RWPE1 (cell line): ENCODE measurements at regions not wholly inside any gene's neighbourhood (a gene's known extent, or its start where the extent isn't known, plus 50 kb on each side); places are given as distances from the start of the nearest gene placed in this dataset.

Source experiments
- CTCF ChIA-PET: fragments of 350-600 bp; sonication (Branson Sonifier 250); formaldehyde crosslinking; extraction: SDS; loops from one replicate; lab custom pipeline; 2021; lab: Yijun Ruan, JAX
- POLR2A ChIA-PET: fragments of 400-600 bp; formaldehyde crosslinking; extraction: SDS; loops from one replicate; lab custom pipeline; 2020; ENCODE audit warnings: antibody characterized with exemption; ENCODE audit not compliant: low non-redundant PET; lab: Yijun Ruan, JAX
- DNase-seq: peaks from one replicate; pipeline ENCODE4 v3.0.0; 2012; ENCODE audit warnings: low spot score
- H3K27ac ChIP-seq: fragments of 450-650 bp; 2 replicates; pipeline ENCODE4 v1.5.1; 2017
- TF ChIP-seq, protein P1 (sequence below): fragments of 450-650 bp; conservative IDR thresholded peaks from 2 replicates; pipeline ENCODE4 v1.5.1; 2017; ENCODE audit warnings: low read depth, mild to moderate bottlenecking

DNA sequence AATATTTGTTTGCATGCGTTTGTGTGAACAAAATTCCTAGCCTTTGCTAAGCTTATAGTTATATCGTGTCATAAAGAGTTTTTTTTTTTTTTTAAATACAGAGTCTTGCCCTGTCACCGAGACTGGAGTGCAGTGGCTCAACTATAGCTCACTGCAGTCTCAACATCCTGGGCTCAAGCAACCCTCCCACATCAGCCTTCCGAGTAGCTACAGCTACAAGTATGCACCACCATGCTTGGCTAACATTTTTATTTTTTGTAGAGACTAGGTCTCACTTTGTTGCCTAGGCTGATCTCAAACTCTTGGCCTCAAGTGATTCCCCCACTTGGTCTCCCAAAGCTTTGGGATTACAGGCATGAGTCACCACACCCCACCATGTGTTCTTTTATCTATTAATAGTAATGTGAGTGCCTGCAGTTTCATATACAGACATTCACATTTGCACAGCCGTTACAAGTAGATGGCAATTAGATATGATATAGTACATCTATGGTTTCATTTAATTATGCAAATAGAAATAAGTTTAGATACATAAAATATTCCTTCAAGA lies 848.6 kb downstream of the PDCD6IP start:
- POLR2A ChIA-PET, result no interaction called here
- H3K27ac ChIP-seq, result no peak overlapping the region
- TF ChIP-seq, protein P1, sequence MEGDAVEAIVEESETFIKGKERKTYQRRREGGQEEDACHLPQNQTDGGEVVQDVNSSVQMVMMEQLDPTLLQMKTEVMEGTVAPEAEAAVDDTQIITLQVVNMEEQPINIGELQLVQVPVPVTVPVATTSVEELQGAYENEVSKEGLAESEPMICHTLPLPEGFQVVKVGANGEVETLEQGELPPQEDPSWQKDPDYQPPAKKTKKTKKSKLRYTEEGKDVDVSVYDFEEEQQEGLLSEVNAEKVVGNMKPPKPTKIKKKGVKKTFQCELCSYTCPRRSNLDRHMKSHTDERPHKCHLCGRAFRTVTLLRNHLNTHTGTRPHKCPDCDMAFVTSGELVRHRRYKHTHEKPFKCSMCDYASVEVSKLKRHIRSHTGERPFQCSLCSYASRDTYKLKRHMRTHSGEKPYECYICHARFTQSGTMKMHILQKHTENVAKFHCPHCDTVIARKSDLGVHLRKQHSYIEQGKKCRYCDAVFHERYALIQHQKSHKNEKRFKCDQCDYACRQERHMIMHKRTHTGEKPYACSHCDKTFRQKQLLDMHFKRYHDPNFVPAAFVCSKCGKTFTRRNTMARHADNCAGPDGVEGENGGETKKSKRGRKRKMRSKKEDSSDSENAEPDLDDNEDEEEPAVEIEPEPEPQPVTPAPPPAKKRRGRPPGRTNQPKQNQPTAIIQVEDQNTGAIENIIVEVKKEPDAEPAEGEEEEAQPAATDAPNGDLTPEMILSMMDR, result no peak
- no peak for DNase-seq
- CTCF ChIA-PET, result no interaction called here

DNA sequence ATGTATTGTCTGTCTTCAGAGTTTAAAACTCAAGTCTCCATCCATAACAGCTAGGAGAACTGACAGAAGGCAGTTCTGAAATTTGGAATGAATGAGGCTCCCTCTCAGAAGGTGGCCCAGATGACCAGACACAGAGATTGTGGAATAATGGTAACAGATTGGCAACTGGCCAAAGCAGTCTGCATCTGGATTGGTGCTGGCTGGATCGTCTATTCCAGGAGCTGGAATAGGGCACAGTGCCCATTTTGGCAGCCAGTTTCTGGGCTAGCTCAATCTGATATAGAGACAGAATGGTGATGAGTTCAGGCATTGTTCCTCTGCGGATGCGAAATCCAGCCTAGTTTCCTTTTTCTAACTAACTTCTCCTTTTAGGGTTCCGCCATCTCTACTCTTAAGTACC lies 851.7 kb downstream of the PDCD6IP start:
- H3K27ac ChIP-seq, result no peak overlapping the region
- POLR2A ChIA-PET, result no interaction called here
- CTCF ChIA-PET, result no interaction called here
- TF ChIP-seq, protein P1, result no peak
- no peak for DNase-seq

DNA sequence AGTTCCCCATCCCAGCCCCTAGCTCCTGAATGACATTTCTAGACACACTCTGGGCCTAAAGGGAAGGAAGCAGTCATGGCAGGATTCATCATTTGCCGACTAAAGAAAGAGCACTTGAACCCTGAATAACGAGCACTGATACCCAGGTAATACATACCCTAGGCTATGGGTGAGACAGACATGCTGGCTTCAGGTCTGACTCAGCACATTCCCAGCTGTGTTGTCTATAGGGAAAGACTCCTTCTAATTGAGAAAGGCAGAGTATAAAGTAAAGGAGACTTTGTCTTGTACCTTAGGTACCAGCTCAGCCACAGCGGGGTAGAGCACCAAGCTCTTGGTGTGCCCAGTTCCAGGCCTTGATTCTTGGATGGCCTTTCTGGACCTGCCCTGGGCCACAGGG lies 870.5 kb downstream of the PDCD6IP start:
- TF ChIP-seq, protein P1, result no peak
- H3K27ac ChIP-seq, result no peak overlapping the region
- ChIA-PET POLR2A (no interaction called here), CTCF (no interaction called here)
- no peak for DNase-seq

DNA sequence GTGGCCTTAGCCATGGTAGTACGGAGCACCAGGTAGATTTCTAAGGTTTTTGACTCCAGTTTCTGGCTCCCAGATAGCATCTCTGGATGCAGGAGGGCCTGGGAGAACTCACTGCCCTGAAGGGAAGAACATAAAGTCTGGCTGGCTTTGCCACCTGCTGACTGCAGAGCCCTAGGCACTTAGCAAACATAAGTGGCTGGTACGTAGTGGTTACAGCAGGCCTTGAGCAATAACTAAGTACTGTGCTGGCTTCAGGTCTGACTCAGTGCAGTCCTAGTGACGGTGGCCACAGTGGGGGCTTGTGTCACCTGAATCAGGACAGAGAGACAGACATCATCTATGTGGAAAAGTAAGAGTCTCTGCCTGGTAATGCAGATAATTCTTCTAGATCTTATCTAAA lies 871.1 kb downstream of the PDCD6IP start:
- ChIA-PET POLR2A (no interaction called here), CTCF (no interaction called here)
- TF ChIP-seq, protein P1, result no peak
- no peak overlapping the region for H3K27ac ChIP-seq
- no peak for DNase-seq

DNA sequence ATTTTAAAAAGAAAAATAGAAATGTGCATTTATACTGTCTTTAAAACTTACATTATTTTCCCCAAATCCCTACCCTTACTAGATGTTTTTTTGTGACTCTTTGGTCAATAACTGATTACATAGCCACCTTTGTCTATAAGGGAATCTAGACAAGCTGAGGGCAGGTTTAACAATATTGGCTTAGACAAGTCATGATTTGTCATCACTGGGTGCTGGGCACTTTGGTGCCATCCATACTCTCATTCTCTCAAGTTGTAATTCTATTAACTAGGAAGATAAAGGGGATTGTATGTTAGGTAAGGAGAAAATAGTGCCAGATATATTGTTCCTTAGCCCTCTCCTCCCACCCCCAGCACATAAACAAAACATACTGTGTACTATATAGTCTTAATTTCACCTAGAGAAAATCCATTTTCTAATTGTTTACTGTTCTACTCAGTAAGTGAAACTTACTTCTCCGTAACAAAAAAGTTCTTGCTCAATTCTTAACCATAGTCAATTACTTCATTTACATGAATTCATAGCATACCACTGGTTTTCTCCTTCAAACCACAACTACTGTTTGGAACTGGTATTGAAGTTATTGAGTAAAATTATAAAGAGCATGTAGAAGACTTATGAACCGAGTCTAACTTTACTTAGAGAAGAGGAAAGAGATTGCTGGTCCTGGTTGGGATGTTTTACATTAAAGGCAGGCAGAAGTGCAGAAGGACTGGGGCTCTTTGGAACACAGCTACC lies 877.1 kb downstream of the PDCD6IP start:
- ChIA-PET CTCF (no interaction called here), POLR2A (no interaction called here)
- H3K27ac ChIP-seq, result no peak overlapping the region
- DNase-seq, result no peak
- TF ChIP-seq, protein P1, result no peak

DNA sequence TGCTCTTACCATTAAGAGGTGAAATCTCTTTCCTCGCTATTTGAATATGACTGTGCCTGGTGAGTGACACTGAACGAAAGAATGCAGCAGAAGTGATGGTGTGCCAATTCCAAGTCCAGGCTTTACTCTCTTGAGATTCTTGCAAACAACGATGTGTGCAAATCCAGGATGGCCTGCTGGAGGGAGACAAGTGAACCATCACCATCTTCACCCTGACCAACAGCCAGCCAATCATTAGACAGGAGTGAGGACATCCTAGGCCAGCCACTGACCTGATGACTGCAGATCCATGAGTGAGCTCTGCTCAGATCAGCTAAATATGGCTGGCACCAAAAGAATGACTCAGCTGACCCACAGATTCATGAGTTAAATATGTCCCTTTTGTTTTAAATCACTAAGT lies 878.0 kb downstream of the PDCD6IP start:
- ChIA-PET CTCF (no interaction called here), POLR2A (no interaction called here)
- no peak for DNase-seq
- TF ChIP-seq, protein P1, result no peak
- H3K27ac ChIP-seq, result no peak overlapping the region
